CD4-positive, alpha-beta memory T cell (primary cell): ENCODE measurements at regions not wholly inside any gene's neighbourhood (a gene's known extent, or its start where the extent isn't known, plus 50 kb on each side); places are given as distances from the start of the nearest gene placed in this dataset.

Source experiments
- CTCF ChIA-PET: fragments of 350-600 bp; sonication (Branson Sonifier 250); formaldehyde crosslinking; loops from one replicate; lab custom pipeline; 2021; ENCODE audit warnings: inconsistent platforms; ENCODE audit not compliant: partially characterized antibody; lab: Charles Lee
- POLR2A ChIA-PET: fragments of 350-600 bp; sonication (Branson Sonifier 250); formaldehyde crosslinking; loops from one replicate; lab custom pipeline; 2021; ENCODE audit not compliant: partially characterized antibody; lab: Charles Lee
- DNase-seq, 5 donors: peaks; one replicate each; pipeline versions ENCODE4 v3.0.0 to v3.0.0-alpha.2; 2020 to 2022; ENCODE audit warnings: mixed read lengths in 1 of 5
- H3K27ac ChIP-seq: one replicate; pipeline ENCODE4 v1.7.0; 2013; ENCODE audit warnings: low read depth, low read length
- H3K27me3 ChIP-seq: 2 replicates; pipeline ENCODE4 v1.7.0; 2013; ENCODE audit warnings: mild to moderate bottlenecking, low read length, moderate library complexity; ENCODE audit not compliant: insufficient read depth
- H3K36me3 ChIP-seq: 2 replicates; pipeline ENCODE4 v1.7.0; 2013; ENCODE audit warnings: mild to moderate bottlenecking, low read length, moderate library complexity; ENCODE audit not compliant: insufficient read depth
- H3K4me1 ChIP-seq: 2 replicates; pipeline ENCODE4 v1.7.0; 2013; ENCODE audit warnings: mild to moderate bottlenecking, low read length, moderate library complexity; ENCODE audit not compliant: insufficient read depth
- H3K4me3 ChIP-seq, 2 donors: one replicate each; pipeline ENCODE4 v1.7.0; 2013; ENCODE audit warnings: low read length in 2 of 2, mild to moderate bottlenecking in 1 of 2
- H3K9me3 ChIP-seq, 2 donors: one replicate each; pipeline ENCODE4 v1.7.0; 2013; ENCODE audit warnings: low read length in 2 of 2, control low read depth in 1 of 2; ENCODE audit not compliant: control insufficient read depth in 1 of 2
- H3K27ac Mint-ChIP-seq, 7 donors: one replicate each; pipeline ENCODE4 v1.8.0; 2020 to 2021; ENCODE audit warnings: mixed read lengths in 7 of 7, mild to moderate bottlenecking in 6 of 7, inconsistent platforms in 3 of 7, moderate library complexity in 3 of 7
- H3K27me3 Mint-ChIP-seq, 2 donors: one replicate each; pipeline ENCODE4 v1.8.0; 2020 to 2021; ENCODE audit warnings: mixed read lengths in 2 of 2
- H3K36me3 Mint-ChIP-seq, 2 donors: one replicate each; pipeline ENCODE4 v1.8.0; 2020 to 2021; ENCODE audit warnings: mixed read lengths in 2 of 2, inconsistent platforms in 1 of 2, mild to moderate bottlenecking in 1 of 2
- H3K4me1 Mint-ChIP-seq, 4 donors: one replicate each; pipeline ENCODE4 v1.8.0; 2020 to 2021; ENCODE audit warnings: mixed read lengths in 4 of 4, mild to moderate bottlenecking in 1 of 4
- H3K4me3 Mint-ChIP-seq, 8 donors: one replicate each; pipeline ENCODE4 v1.8.0; 2020 to 2021; ENCODE audit warnings: mixed read lengths in 8 of 8, mild to moderate bottlenecking in 7 of 8, moderate library complexity in 6 of 8, inconsistent platforms in 3 of 8
- H3K9me3 Mint-ChIP-seq, 8 donors: one replicate each; pipeline ENCODE4 v1.8.0; 2020 to 2021; ENCODE audit warnings: mixed read lengths in 8 of 8, mild to moderate bottlenecking in 5 of 8, inconsistent platforms in 3 of 8, moderate library complexity in 1 of 8
- intact Hi-C: fragments of 100-400 bp; cut with micrococcal nuclease; formaldehyde crosslinking; loops from one replicate; pipeline ENCODE4 v1.15.1; 2023

DNA sequence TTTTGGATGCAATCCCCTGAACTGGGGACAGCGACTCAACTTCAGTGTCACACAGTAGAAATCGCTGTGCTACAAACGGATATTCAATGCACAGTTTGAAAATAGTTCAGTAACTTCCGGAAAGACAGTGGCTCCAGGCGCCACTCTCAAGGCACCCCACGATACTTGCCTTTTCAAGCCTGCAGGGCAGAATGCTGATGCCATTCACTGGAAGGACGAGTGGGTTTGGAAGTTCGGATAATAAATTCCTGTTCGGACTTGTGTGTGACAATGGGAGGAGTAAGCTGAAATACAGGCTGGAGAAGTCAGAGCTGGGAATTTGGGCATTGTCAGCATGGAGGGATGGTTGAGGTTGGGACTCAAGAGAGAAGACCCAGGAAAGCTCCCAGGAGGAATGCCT, 64.3 kb upstream of the HELT start:
- H3K36me3 ChIP-seq: no peaks in the 10 kb centered on the region
- intact Hi-C loops: no loop called here
- no peak overlapping the region for H3K4me3 ChIP-seq
- H3K27ac Mint-ChIP-seq: no peak overlapping the region
- peaks cover 11 to 21% of the 10 kb centered on the region in 2 donors for H3K27me3 Mint-ChIP-seq
- no peak overlapping the region for H3K4me3 Mint-ChIP-seq
- no peaks in the 10 kb centered on the region for H3K36me3 Mint-ChIP-seq
- no peaks in the 10 kb centered on the region for H3K4me1 ChIP-seq
- no peak overlapping the region for H3K27ac ChIP-seq
- CTCF ChIA-PET: no interaction called here
- no peaks in the 10 kb centered on the region for H3K9me3 ChIP-seq
- peaks cover 0 to 1% (median under 1%) of the 10 kb centered on the region in 4 donors for H3K4me1 Mint-ChIP-seq
- POLR2A ChIA-PET: no interaction called here
- no peaks in the 10 kb centered on the region for H3K27me3 ChIP-seq
- no peak for DNase-seq
- no peaks in the 10 kb centered on the region for H3K9me3 Mint-ChIP-seq

GRCh38 chr4:184954482-184954881, 63.8 kb upstream of the HELT start:
- Mint-ChIP-seq H3K36me3 (no peaks in the 10 kb centered on the region), H3K27me3 (peaks cover 8 to 18% of the 10 kb centered on the region in 2 donors), H3K9me3 (no peaks in the 10 kb centered on the region), H3K4me3 (no peak overlapping the region), H3K4me1 (peaks cover 0 to 1% (median under 1%) of the 10 kb centered on the region in 4 donors), H3K27ac (no peak overlapping the region)
- no peaks in the 10 kb centered on the region for H3K36me3 ChIP-seq
- H3K9me3 ChIP-seq: no peaks in the 10 kb centered on the region
- no peaks in the 10 kb centered on the region for H3K4me1 ChIP-seq
- no peak for DNase-seq
- CTCF ChIA-PET: no interaction called here
- no peaks in the 10 kb centered on the region for H3K27me3 ChIP-seq
- no peak overlapping the region for H3K27ac ChIP-seq
- no peak overlapping the region for H3K4me3 ChIP-seq
- POLR2A ChIA-PET: no interaction called here
- intact Hi-C loops: no loop called here

- Histone ChIP-seq H3K9me3 (no peaks in the 10 kb centered on the region), H3K4me1 (no peaks in the 10 kb centered on the region), H3K36me3 (no peaks in the 10 kb centered on the region), H3K27me3 (no peaks in the 10 kb centered on the region), H3K4me3 (no peak overlapping the region), H3K27ac (no peak overlapping the region)
- H3K27ac Mint-ChIP-seq: no peak overlapping the region
- no peaks in the 10 kb centered on the region for H3K36me3 Mint-ChIP-seq
- no peak overlapping the region for H3K4me3 Mint-ChIP-seq
- no peak for DNase-seq
- CTCF ChIA-PET: no interaction called here
- peaks cover 0 to 1% (median under 1%) of the 10 kb centered on the region in 4 donors for H3K4me1 Mint-ChIP-seq
- H3K27me3 Mint-ChIP-seq: peaks cover 5 to 14% of the 10 kb centered on the region in 2 donors
- POLR2A ChIA-PET: interaction anchor here (0.7 kb wide), 1 partner anchor 780 kb away, joined by 3 read pairs; no protein-coding TSS in a partner anchor
- intact Hi-C loops: no loop called here
- H3K9me3 Mint-ChIP-seq: no peaks in the 10 kb centered on the region
These were observed 63.2 kb upstream of the HELT start for GRCh38 chr4:184955116-184955515.

DNA sequence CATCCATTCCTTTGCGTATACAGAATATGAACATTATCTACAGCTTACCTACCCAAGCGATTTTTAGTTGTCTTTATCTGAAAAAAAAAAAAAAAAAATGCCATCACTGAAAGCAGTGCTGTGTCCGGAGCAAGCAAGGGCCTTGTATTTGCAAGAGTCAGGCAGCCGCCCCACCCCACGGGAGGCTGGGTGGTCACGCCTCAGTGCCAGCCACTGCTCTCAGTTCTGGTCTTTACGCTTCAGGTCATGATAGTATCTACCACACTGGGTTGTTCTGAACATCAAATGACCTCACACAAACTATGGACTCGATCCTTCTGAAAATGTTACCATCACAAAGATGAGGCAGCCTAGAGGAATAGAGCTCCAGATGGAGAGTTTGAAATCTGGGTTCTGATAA, 62.7 kb upstream of the HELT start:
- ChIA-PET CTCF (no interaction called here), POLR2A (interaction anchor here (0.7 kb wide), 1 partner anchor 781 kb away, joined by 3 read pairs; no protein-coding TSS in a partner anchor)
- H3K27me3 Mint-ChIP-seq: peaks cover 5 to 14% of the 10 kb centered on the region in 2 donors
- peaks cover 0 to 1% (median under 1%) of the 10 kb centered on the region in 4 donors for H3K4me1 Mint-ChIP-seq
- no peaks in the 10 kb centered on the region for H3K9me3 Mint-ChIP-seq
- no peak overlapping the region for H3K4me3 ChIP-seq
- H3K36me3 Mint-ChIP-seq: no peaks in the 10 kb centered on the region
- intact Hi-C loops: no loop called here
- no peaks in the 10 kb centered on the region for H3K4me1 ChIP-seq
- no peak for DNase-seq
- H3K27me3 ChIP-seq: no peaks in the 10 kb centered on the region
- H3K4me3 Mint-ChIP-seq: no peak overlapping the region
- no peaks in the 10 kb centered on the region for H3K9me3 ChIP-seq
- no peak overlapping the region for H3K27ac Mint-ChIP-seq
- no peak overlapping the region for H3K27ac ChIP-seq
- no peaks in the 10 kb centered on the region for H3K36me3 ChIP-seq

- H3K9me3 ChIP-seq: no peaks in the 10 kb centered on the region
- H3K4me1 ChIP-seq: no peaks in the 10 kb centered on the region
- Mint-ChIP-seq H3K36me3 (no peaks in the 10 kb centered on the region), H3K4me3 (no peak overlapping the region), H3K27ac (no peak overlapping the region), H3K9me3 (no peaks in the 10 kb centered on the region), H3K4me1 (peaks cover 0 to 1% (median under 1%) of the 10 kb centered on the region in 4 donors), H3K27me3 (peaks cover 5 to 6% of the 10 kb centered on the region in 2 donors)
- no peak overlapping the region for H3K4me3 ChIP-seq
- POLR2A ChIA-PET: no interaction called here
- no peak overlapping the region for H3K27ac ChIP-seq
- CTCF ChIA-PET: interaction anchor here (1.5 kb wide), 1 partner anchor 17 kb away, joined by 4 read pairs; no protein-coding TSS in a partner anchor
- H3K27me3 ChIP-seq: no peaks in the 10 kb centered on the region
- intact Hi-C loops: no loop called here
- no peaks in the 10 kb centered on the region for H3K36me3 ChIP-seq
- no peak for DNase-seq
These were observed 60.7 kb upstream of the HELT start for GRCh38 chr4:184957446-184958115.

GRCh38 chr4:184958127-184958922, 60.0 kb upstream of the HELT start:
- no peaks in the 10 kb centered on the region for H3K9me3 ChIP-seq
- ChIA-PET POLR2A (no interaction called here), CTCF (interaction anchor here (1.5 kb wide), 1 partner anchor 17 kb away, joined by 4 read pairs; no protein-coding TSS in a partner anchor)
- DNase-seq: no peak
- no peak overlapping the region for H3K27ac ChIP-seq
- Mint-ChIP-seq H3K4me1 (peaks cover 0 to 1% (median under 1%) of the 10 kb centered on the region in 4 donors), H3K4me3 (no peak overlapping the region), H3K27ac (no peak overlapping the region), H3K9me3 (no peaks in the 10 kb centered on the region), H3K27me3 (peaks cover 4 to 5% of the 10 kb centered on the region in 2 donors), H3K36me3 (no peaks in the 10 kb centered on the region)
- no peaks in the 10 kb centered on the region for H3K27me3 ChIP-seq
- H3K4me3 ChIP-seq: no peak overlapping the region
- H3K4me1 ChIP-seq: no peaks in the 10 kb centered on the region
- intact Hi-C loops: no loop called here
- H3K36me3 ChIP-seq: no peaks in the 10 kb centered on the region

GRCh38 chr4:184958923-184959210, 59.4 kb upstream of the HELT start:
- CTCF ChIA-PET: interaction anchor here (1.5 kb wide), 1 partner anchor 16 kb away, joined by 4 read pairs; no protein-coding TSS in a partner anchor
- Histone ChIP-seq H3K27me3 (no peaks in the 10 kb centered on the region), H3K9me3 (no peaks in the 10 kb centered on the region), H3K27ac (no peak overlapping the region), H3K4me1 (no peaks in the 10 kb centered on the region), H3K36me3 (no peaks in the 10 kb centered on the region), H3K4me3 (no peak overlapping the region)
- Mint-ChIP-seq H3K27me3 (peaks cover 0 to 4% of the 10 kb centered on the region in 2 donors), H3K27ac (no peak overlapping the region), H3K4me1 (peaks cover 0 to 1% (median under 1%) of the 10 kb centered on the region in 4 donors), H3K9me3 (no peaks in the 10 kb centered on the region), H3K36me3 (no peaks in the 10 kb centered on the region), H3K4me3 (no peak overlapping the region)
- intact Hi-C loops: no loop called here
- POLR2A ChIA-PET: no interaction called here
- no peak for DNase-seq
